SU-DHL-6 (cell line): ENCODE measurements at regions not wholly inside any gene's neighbourhood (a gene's known extent, or its start where the extent isn't known, plus 50 kb on each side); places are given as distances from the start of the nearest gene placed in this dataset.

ENCODE experiments used
- H2AFZ ChIP-seq: fragments of 200-600 bp; sonication (generic); 2 replicates; pipeline ENCODE4 v1.6.1; 2014; ENCODE audit warnings: low read depth, mild to moderate bottlenecking, moderate library complexity, mixed read lengths, antibody characterized with exemption, low read length; ENCODE audit not compliant: severe bottlenecking
- H3F3A ChIP-seq: fragments of 200-600 bp; shearing (Covaris generic); 2 replicates; pipeline ENCODE4 v1.6.0; 2016; ENCODE audit warnings: antibody characterized with exemption, mild to moderate bottlenecking; ENCODE audit not compliant: insufficient read depth
- H3K27ac ChIP-seq: fragments of 200-600 bp; sonication (generic); 2 replicates; pipeline ENCODE4 v1.5.1; 2016; ENCODE audit warnings: low read depth, mild to moderate bottlenecking, low read length, moderate library complexity, mixed read lengths
- H3K27me3 ChIP-seq: fragments of 200-600 bp; sonication (generic), shearing (Covaris generic); 2 replicates; pipeline ENCODE4 v1.6.0; 2014; ENCODE audit warnings: mild to moderate bottlenecking, low read length
- H3K36me3 ChIP-seq: fragments of 200-600 bp; sonication (generic); 2 replicates; pipeline ENCODE4 v1.6.1; 2014; ENCODE audit warnings: mild to moderate bottlenecking, low read length, mixed read lengths
- H3K4me2 ChIP-seq: fragments of 300-600, 200-600 bp; shearing (Covaris generic), sonication (generic); 2 replicates; pipeline ENCODE4 v1.6.0; 2014; ENCODE audit warnings: low read length, low read depth, mild to moderate bottlenecking; ENCODE audit not compliant: poor library complexity, severe bottlenecking
- H3K4me3 ChIP-seq: fragments of 200-600 bp; sonication (generic); 2 replicates; pipeline ENCODE4 v1.5.1; 2014; ENCODE audit warnings: antibody characterized with exemption, low read length, mild to moderate bottlenecking, mixed read lengths; ENCODE audit not compliant: insufficient read depth, poor library complexity, severe bottlenecking
- H3K79me2 ChIP-seq: fragments of 200-600 bp; sonication (generic); 2 replicates; pipeline ENCODE4 v1.6.1; 2014; ENCODE audit warnings: mild to moderate bottlenecking, low read length, moderate library complexity; ENCODE audit not compliant: insufficient read depth
- H3K9ac ChIP-seq: fragments of 200-600 bp; sonication (generic); 2 replicates; pipeline ENCODE4 v1.7.0; 2014; ENCODE audit warnings: mild to moderate bottlenecking, low read length
- H3K9me2 ChIP-seq: fragments of 200-600 bp; sonication (generic); replicated peaks from 2 replicates; pipeline ENCODE4 v1.6.1; 2014; ENCODE audit warnings: low read length; ENCODE audit not compliant: insufficient read depth
- H3K9me3 ChIP-seq: fragments of 200-600 bp; sonication (generic); 2 replicates; pipeline ENCODE4 v1.6.1; 2014; ENCODE audit warnings: low read length, mixed read lengths; ENCODE audit not compliant: insufficient read depth
- H4K20me1 ChIP-seq: fragments of 200-600 bp; sonication (generic); 2 replicates; pipeline ENCODE4 v1.6.1; 2014; ENCODE audit warnings: low read depth, mild to moderate bottlenecking, antibody characterized with exemption, low read length, moderate library complexity, mixed read lengths
- CTCF ChIP-seq: fragments of 200-600 bp; sonication (generic); IDR thresholded peaks from one replicate; pipeline ENCODE4 v1.5.1; 2017; ENCODE audit warnings: antibody characterized with exemption, mild to moderate bottlenecking, low read length, moderate library complexity; ENCODE audit not compliant: insufficient read depth, poor library complexity, severe bottlenecking
- EZH2phosphoT487 ChIP-seq: fragments of 200-600 bp; sonication (generic), shearing (Covaris generic); conservative IDR thresholded peaks from 2 replicates; pipeline ENCODE4 v1.6.1; 2018; ENCODE audit warnings: mild to moderate bottlenecking, antibody characterized with exemption, low read length, moderate library complexity, mixed read lengths

GRCh38 chr3:20682573-20682972 lies 496.6 kb upstream of the SGO1 start:
- TF ChIP-seq CTCF (no peak), EZH2phosphoT487 (no peak)
- Histone ChIP-seq H3K9ac (no peak overlapping the region), H2AFZ (no peak overlapping the region), H3K9me2 (no peaks in the 10 kb centered on the region), H4K20me1 (no peaks in the 10 kb centered on the region), H3K4me2 (no peak overlapping the region), H3K9me3 (no peaks in the 10 kb centered on the region), H3K79me2 (no peaks in the 10 kb centered on the region), H3K27me3 (no peaks in the 10 kb centered on the region), H3F3A (no peaks in the 10 kb centered on the region), H3K36me3 (no peaks in the 10 kb centered on the region), H3K4me3 (no peak overlapping the region), H3K27ac (no peak overlapping the region)

- Histone ChIP-seq H3K9me2 (no peaks in the 10 kb centered on the region), H2AFZ (no peak overlapping the region), H3K9me3 (no peaks in the 10 kb centered on the region), H3K4me3 (no peak overlapping the region), H3K27me3 (no peaks in the 10 kb centered on the region), H4K20me1 (no peaks in the 10 kb centered on the region), H3K27ac (no peak overlapping the region), H3K36me3 (no peaks in the 10 kb centered on the region), H3K9ac (no peak overlapping the region), H3K79me2 (no peaks in the 10 kb centered on the region), H3F3A (no peaks in the 10 kb centered on the region), H3K4me2 (no peak overlapping the region)
- TF ChIP-seq CTCF, result no peak
Observed at GRCh38 chr3:20680990-20681628, 495.1 kb upstream of the SGO1 start.

DNA sequence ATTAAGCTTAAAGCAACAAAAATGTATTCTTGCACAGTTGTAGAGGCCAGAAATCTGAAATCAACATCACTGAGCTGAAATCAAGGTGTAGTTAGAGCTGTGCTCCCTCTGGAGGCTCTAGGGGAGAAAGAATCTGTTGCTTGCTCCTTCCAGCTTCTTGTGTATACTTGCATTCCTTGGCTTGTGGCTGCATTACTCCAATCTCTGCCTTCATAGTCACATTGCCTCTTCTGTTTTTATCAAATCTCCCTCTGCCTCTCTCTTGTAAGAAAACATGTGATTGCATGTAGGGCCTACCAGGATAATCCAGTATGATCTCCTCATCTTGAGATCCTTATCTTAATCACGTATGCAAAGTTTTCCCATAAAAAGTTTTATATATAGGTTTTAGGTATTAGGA lies 487.9 kb upstream of the SGO1 start:
- no peaks in the 10 kb centered on the region for H3K9me2 ChIP-seq

More for the DNA sequence above, 487.9 kb upstream of the SGO1 start:
- no peak overlapping the region for H3K4me2 ChIP-seq
- H3K36me3 ChIP-seq, result no peaks in the 10 kb centered on the region
- no peak overlapping the region for H2AFZ ChIP-seq
- no peaks in the 10 kb centered on the region for H3F3A ChIP-seq
- TF ChIP-seq EZH2phosphoT487 (no peak), CTCF (no peak)
- no peaks in the 10 kb centered on the region for H3K27me3 ChIP-seq
- H3K9me3 ChIP-seq, result no peaks in the 10 kb centered on the region
- no peak overlapping the region for H3K4me3 ChIP-seq
- H3K27ac ChIP-seq, result no peak overlapping the region
- H3K9ac ChIP-seq, result no peak overlapping the region
- no peaks in the 10 kb centered on the region for H4K20me1 ChIP-seq
- no peaks in the 10 kb centered on the region for H3K79me2 ChIP-seq
